GM23248 (cell line): ENCODE measurements at regions not wholly inside any gene's neighbourhood (a gene's known extent, or its start where the extent isn't known, plus 50 kb on each side); places are given as distances from the start of the nearest gene placed in this dataset.

ENCODE experiments used
- EZH2 ChIP-seq: fragments of 200-600 bp; sonication (generic); IDR thresholded peaks from 2 replicates; pipeline ENCODE4 v1.6.1; 2018; ENCODE audit warnings: antibody characterized with exemption, mild to moderate bottlenecking; ENCODE audit not compliant: insufficient read depth, poor library complexity, severe bottlenecking
- EZH2phosphoT487 ChIP-seq: fragments of 200-600 bp; sonication (generic); IDR thresholded peaks from 2 replicates; pipeline ENCODE4 v1.6.1; 2018; ENCODE audit warnings: antibody characterized with exemption, moderate library complexity, mild to moderate bottlenecking, low read depth; ENCODE audit not compliant: insufficient read depth

DNA sequence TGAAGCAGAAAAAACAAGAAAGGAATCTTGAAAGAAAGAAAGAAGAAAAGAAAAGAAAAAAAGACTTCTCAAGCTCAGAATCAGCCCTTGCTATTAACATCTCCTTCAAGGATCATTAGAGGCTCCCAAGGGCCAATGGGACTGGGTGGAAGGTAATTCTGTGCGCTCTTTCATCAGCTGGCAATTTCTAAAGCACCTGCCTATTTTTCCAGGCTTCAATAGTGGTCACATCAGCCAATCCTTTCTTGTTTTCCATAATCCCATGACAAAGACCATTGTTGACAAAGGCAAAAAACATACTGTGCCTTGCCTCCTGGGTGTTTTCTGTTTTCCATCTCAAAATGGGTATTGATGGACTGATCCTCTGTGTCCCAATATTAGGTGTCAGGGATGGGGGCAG is 88.2 kb upstream of the TSC22D1 start:
- TF ChIP-seq EZH2phosphoT487: no peak
- no peak for TF ChIP-seq EZH2
